GM12873 (cell line): ENCODE measurements at regions not wholly inside any gene's neighbourhood (a gene's known extent, or its start where the extent isn't known, plus 50 kb on each side); places are given as distances from the start of the nearest gene placed in this dataset.

Source experiments
- TF ChIP-seq, protein P1 (sequence below): IDR thresholded peaks from 2 replicates; pipeline ENCODE4 v1.5.1; 2012; ENCODE audit warnings: low read depth, mild to moderate bottlenecking, moderate library complexity, low read length, control low read depth; ENCODE audit not compliant: insufficient read depth; ENCODE audit errors: missing control alignments

DNA sequence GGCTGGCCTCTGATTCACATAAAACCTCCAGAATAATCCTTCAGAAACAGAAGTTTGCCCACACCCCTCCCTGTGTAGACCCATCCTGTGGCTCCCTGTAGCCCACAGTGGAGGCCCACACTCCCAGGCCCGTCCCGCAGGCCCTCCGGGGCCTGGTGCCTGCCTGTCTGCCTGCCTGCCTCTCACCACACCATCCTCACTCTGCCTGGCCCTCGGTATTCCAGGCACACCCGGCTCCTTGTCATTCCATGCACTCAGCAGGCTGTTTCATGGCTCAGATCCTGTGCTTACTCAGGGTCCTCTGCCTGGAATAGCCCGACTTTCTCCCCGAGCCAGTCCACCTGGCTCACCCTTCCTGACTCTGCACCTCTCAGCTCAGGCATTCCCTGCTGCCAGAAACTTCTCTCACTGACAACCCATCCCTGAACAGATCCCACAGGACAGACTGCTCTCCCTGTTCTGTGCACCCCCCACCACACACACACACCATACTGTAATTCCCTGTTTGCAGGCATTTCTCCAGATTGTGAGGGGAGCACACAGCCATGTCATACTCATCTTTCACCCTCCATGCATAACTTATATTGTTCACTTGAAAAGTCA lies 498.0 kb upstream of the ZMIZ1 start:
- TF ChIP-seq, protein P1, sequence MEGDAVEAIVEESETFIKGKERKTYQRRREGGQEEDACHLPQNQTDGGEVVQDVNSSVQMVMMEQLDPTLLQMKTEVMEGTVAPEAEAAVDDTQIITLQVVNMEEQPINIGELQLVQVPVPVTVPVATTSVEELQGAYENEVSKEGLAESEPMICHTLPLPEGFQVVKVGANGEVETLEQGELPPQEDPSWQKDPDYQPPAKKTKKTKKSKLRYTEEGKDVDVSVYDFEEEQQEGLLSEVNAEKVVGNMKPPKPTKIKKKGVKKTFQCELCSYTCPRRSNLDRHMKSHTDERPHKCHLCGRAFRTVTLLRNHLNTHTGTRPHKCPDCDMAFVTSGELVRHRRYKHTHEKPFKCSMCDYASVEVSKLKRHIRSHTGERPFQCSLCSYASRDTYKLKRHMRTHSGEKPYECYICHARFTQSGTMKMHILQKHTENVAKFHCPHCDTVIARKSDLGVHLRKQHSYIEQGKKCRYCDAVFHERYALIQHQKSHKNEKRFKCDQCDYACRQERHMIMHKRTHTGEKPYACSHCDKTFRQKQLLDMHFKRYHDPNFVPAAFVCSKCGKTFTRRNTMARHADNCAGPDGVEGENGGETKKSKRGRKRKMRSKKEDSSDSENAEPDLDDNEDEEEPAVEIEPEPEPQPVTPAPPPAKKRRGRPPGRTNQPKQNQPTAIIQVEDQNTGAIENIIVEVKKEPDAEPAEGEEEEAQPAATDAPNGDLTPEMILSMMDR, result no peak

DNA sequence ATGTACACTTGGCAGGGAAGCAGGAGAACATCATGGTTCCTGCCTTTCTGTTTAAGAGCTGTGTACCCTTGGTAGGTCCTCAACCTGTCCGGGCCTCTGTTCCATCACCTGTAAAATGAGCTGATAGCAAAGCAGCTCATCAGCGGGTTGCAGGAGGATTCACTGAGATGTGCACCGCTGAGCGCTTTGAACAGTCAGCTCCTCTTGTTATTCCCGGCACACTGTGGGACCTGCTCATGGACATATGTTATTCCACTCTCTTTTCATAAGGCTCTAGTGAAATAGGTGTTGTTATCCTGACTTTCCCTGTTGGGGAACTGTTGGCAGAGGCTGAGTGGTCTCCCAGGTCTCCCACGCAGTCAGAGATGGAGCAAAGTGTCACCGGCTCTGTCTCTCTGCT lies 497.5 kb upstream of the ZMIZ1 start:
- TF ChIP-seq, protein P1, result no peak

DNA sequence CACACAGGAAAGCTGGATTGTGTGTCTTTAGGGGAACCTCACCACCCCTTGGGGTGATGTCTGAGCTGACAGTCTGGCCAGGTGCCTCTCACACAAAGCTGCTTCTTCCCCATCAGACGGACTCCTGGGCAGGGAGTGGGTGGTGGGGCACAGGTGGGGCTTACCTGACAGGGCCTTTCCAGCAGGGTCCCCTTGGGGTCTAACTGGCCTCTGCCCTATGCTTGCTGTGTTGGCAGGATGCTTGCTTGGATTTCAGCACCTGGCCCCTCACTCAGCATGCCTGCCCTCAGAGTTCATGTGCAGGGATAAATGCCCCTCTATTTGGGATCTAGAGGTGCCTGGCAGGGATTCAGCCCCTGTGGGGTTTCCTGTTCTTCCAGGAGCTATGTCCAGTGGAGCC lies 496.9 kb upstream of the ZMIZ1 start:
- TF ChIP-seq, protein P1, result no peak

DNA sequence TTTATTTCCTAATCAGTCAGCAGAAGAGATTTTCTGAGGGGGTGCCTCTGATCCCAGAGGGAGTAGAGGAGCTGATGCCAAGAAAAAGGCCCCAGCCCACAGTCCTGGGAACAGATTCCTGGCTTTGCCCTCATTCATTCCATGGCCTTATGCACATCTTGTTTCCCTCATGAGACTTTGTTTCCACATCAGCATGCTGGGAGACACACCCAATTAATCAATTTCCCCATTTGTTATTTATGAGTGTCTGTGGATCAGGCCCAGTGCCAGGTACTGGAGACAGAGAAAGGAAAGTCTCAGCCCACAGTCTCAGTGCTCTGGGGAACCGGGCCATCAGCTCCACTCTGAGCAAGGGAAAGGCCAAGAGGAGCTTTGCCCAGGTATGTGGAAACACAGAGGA lies 496.2 kb upstream of the ZMIZ1 start:
- TF ChIP-seq, protein P1, result no peak

DNA sequence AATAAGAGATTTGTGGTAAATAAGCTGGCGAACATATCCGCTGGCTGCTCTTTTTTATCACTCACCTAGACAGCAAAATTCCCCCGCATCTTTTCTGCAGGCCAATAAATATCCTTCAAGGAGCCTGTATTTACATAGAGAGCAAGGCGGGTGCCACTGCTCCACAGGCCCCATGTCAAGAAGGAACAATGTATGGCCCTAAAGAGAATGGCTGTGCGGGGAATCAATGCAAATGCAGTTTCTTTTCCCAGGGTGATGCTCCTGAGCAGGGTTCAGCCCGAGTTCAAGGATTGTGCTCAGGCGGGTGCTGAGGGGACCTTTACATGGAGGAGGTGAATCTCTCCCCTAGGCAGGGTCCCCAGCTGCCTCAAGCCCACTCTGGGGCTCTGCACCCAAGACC lies 494.2 kb upstream of the ZMIZ1 start:
- TF ChIP-seq, protein P1, result no peak

DNA sequence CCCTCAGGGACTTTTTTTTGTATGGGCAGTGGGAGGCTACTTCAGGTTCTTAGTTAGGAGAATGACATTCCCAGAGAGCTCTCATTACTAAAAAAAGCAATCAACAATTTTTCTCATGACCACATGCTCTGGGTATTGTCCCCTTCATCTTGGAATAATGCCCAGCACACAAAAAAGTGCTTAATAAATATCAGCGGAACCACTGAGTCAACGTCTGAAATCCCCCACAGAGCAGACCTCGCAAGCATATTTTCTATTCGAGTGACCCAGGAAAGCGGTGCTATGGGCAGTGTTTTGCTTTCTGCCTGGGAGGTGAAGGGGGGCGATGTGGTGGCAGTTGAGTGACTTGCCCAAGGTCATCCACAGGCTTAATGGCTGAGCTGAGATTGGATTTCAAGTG lies 493.4 kb upstream of the ZMIZ1 start:
- TF ChIP-seq, protein P1, result no peak

DNA sequence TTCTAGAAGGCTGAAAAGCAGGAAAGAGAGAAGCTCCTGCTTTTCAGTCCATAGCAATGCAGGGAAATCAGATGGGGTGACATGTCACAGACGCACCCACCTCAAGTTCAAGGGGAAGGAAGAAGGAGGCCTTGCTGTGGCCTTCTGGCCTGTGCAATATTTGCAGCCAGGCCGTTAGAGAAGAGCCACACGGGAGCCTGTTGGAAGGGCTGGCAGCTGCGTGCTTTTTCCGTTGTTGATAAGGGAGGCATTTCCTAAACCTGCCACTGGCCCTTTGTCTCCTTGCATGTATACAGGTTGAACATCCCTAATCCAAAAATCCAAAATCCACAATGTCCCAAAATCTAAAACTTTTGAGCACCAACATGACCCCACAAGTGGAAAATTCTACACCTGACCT lies 492.5 kb upstream of the ZMIZ1 start:
- TF ChIP-seq, protein P1, result no peak
